ENCODE measurements at regions not wholly inside any gene's neighbourhood (a gene's known extent, or its start where the extent isn't known, plus 50 kb on each side); places are given as distances from the start of the nearest gene placed in this dataset.

DNA sequence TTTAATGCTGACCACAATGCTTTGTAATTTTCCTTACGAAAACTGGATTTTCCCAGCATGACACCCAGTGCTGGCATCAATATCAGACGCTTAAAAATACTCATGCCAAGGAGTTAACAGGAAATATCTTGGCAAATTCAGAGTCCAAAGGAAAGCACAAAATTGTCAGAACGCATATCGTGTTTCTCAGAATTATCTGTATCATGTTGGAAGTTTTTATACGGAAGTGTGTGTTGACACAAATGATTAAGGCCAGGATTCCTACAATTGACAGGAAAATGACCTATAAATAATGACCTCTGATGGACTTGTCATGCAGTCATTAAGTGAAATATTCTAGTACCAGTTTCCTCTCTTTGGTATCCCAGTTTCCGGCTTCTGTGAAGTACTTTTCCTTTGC is 132.1 kb upstream of the TLL1 start:
- TF ChIP-seq, protein P1, sequence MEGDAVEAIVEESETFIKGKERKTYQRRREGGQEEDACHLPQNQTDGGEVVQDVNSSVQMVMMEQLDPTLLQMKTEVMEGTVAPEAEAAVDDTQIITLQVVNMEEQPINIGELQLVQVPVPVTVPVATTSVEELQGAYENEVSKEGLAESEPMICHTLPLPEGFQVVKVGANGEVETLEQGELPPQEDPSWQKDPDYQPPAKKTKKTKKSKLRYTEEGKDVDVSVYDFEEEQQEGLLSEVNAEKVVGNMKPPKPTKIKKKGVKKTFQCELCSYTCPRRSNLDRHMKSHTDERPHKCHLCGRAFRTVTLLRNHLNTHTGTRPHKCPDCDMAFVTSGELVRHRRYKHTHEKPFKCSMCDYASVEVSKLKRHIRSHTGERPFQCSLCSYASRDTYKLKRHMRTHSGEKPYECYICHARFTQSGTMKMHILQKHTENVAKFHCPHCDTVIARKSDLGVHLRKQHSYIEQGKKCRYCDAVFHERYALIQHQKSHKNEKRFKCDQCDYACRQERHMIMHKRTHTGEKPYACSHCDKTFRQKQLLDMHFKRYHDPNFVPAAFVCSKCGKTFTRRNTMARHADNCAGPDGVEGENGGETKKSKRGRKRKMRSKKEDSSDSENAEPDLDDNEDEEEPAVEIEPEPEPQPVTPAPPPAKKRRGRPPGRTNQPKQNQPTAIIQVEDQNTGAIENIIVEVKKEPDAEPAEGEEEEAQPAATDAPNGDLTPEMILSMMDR (IDR thresholded peaks at IDR 0.05): no peak
- no peak for TF ChIP-seq POLR2A (IDR thresholded peaks at IDR 0.05)

All from transverse colon (tissue), 3 donors.